HG03575 (cell line): ENCODE measurements at regions not wholly inside any gene's neighbourhood (a gene's known extent, or its start where the extent isn't known, plus 50 kb on each side); places are given as distances from the start of the nearest gene placed in this dataset.
A peak's percentile ranks its signal among the peaks of the same experiment; 100 is the strongest.
"Not testable (repeated sequence)": the region's sequence is repeated elsewhere in the genome, so short reads cannot be mapped to it uniquely, and the experiment has no call there.

Experiments
- ATAC-seq: cut with Tn5 transposase; IDR thresholded peaks from one replicate; pipeline ENCODE4 v1.9.1; 2021; ENCODE audit not compliant: unreplicated experiment, insufficient number of reproducible peaks, low FRiP score; ENCODE audit errors: extremely low read depth

GRCh38 chr18:58805467-58806187 is 59.0 kb upstream of the ZNF532 start:
- no peak for ATAC-seq

- ATAC-seq, result peak; percentile 85
Measured at GRCh38 chr18:58806826-58807714, 57.6 kb upstream of the ZNF532 start.

GRCh38 chr18:58807766-58808165 is 56.9 kb upstream of the ZNF532 start:
- ATAC-seq, result no peak

GRCh38 chr18:58808349-58808748 is 56.3 kb upstream of the ZNF532 start:
- no peak for ATAC-seq

GRCh38 chr18:58811859-58812258 is 52.8 kb upstream of the ZNF532 start:
- ATAC-seq, result not testable (repeated sequence)

- ATAC-seq, result no peak
Measured at GRCh38 chr18:58813105-58813504, 51.6 kb upstream of the ZNF532 start.

- ATAC-seq, result no peak
Measured at GRCh38 chr18:58813561-58814225, 51.0 kb upstream of the ZNF532 start.

- no peak for ATAC-seq
Measured at GRCh38 chr18:58814317-58814716, 50.4 kb upstream of the ZNF532 start.
